Gastroesophageal sphincter (tissue), 3 donors: ENCODE measurements at regions not wholly inside any gene's neighbourhood (a gene's known extent, or its start where the extent isn't known, plus 50 kb on each side); places are given as distances from the start of the nearest gene placed in this dataset.

Source experiments
- CTCF ChIP-seq, 4 experiments: fragments of 200-600 bp in 2 of 4; fragments of 450-650 bp in 2 of 4; sonication (generic) in 1 of 4; IDR thresholded peaks; one replicate each; pipeline ENCODE4 v1.5.1; 2017 to 2019; ENCODE audit warnings: antibody characterized with exemption in 4 of 4, mild to moderate bottlenecking in 2 of 4, moderate library complexity in 2 of 4
- POLR2AphosphoS5 ChIP-seq: sonication (generic); formaldehyde crosslinking; IDR thresholded peaks from one replicate; pipeline ENCODE4 v1.6.1; 2017; ENCODE audit warnings: antibody characterized with exemption

- TF ChIP-seq CTCF (IDR thresholded peaks at IDR 0.05) (no peak), POLR2AphosphoS5 (no peak)
These were observed 732.0 kb upstream of the ADGRL2 start for GRCh38 chr1:81068726-81069125.
